ENCODE measurements at regions not wholly inside any gene's neighbourhood (a gene's known extent, or its start where the extent isn't known, plus 50 kb on each side); places are given as distances from the start of the nearest gene placed in this dataset.

DNA sequence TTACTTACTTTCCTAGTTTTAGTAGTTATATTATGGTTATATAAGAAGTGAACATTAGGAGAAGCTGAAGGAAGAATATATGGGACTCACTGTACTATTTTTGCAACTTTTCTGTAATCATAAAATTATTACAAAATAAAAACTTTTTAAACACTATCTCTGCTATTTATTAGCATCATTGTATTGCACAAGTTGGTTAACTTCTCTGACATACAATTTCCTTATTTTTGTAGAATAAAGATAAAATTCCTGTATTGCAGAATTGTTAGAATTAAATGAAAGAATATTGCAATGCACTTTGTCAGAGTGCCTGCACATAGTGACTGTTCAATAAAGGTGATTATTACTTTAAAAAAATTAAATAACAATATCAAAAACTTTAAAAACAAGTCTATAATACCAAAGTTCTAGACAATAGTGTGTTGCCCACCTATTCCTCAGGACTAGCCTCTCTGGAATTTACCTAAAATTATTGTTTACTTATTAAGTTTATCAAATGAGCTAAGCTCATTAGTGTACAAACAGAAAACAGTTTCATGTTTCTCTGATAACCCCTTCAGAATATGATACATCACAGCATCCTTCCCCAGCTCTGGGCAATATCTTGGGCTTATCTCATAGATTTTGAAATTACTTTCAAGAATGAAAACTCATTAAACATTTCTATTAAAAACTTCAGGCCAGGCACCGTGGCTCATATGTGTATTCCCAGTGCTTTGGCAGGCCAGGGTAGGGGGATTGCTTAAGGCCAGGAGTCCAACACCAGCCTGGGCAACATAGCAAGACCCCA is 77.4 kb upstream of the TMPO start:
- TF ChIP-seq POLR2A (IDR thresholded peaks at IDR 0.05) (no peak), POLR2AphosphoS5 (IDR thresholded peaks at IDR 0.05) (no peak), CTCF (IDR thresholded peaks at IDR 0.05 in 8 of 11, conservative IDR thresholded peaks at IDR 0.05 in 3 of 11) (no peak)
- Histone ChIP-seq H3K27me3 (replicated peaks in 1 of 7) (peaks cover 0 to 17% (median 0%) of the 10 kb centered on the region in 7 donors), H3K4me1 (peaks cover 0 to 33% (median 13%) of the 10 kb centered on the region in 6 donors), H3K36me3 (no peaks in the 10 kb centered on the region), H3K4me3 (no peak overlapping the region), H3K9me3 (peaks cover 0 to 16% (median 7%) of the 10 kb centered on the region in 8 donors), H3K27ac (peak overlapping the region in 4 of 8 donors; percentile 78 to 84 (median 82))
- whole genome bisulfite sequencing, 5 donors, result 85 to 94% (median 91%) methylated on average over 1 of the region's 1 CpG
- no peak for DNase-seq
- intact Hi-C loops (cut with DNase I; ENCODE audit: low total_unique reads), result no loop called here

DNA sequence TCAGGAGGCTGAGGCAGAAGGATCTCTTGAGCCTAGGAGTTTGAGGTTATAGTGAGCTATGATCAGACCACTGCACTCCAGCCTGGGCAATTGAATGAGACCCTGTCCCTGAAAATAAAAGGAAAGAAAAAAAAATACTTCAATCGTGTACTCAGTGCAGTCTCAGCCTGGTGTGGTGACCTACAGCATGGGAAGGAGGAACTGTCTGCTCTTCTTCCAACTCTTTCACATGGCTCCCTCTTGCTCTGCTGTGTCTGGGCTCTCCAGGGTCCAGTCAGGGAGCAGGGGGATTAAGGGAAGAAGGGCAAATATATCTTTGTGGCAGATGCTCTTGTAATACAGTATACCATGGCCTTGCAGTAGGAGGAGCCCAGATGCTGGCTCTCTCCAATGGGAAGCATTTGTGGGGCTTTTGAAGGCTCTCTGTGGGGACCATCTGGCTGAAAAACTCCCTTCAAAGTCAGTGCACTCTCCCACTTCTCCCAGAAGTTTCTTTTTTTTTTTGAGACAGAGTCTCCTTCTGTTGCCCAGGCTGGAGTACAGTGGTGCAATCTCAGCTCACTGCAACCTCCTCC is 76.6 kb upstream of the TMPO start:
- no peak for TF ChIP-seq POLR2A (IDR thresholded peaks at IDR 0.05)
- TF ChIP-seq POLR2AphosphoS5 (IDR thresholded peaks at IDR 0.05), result no peak
- TF ChIP-seq CTCF (IDR thresholded peaks at IDR 0.05 in 8 of 11, conservative IDR thresholded peaks at IDR 0.05 in 3 of 11), result no peak
- Histone ChIP-seq H3K4me3 (no peak overlapping the region), H3K36me3 (no peaks in the 10 kb centered on the region), H3K4me1 (peaks cover 0 to 33% (median 13%) of the 10 kb centered on the region in 6 donors), H3K9me3 (peaks cover 0 to 16% (median 7%) of the 10 kb centered on the region in 8 donors), H3K27ac (peak overlapping the region in 5 of 8 donors; percentile 66 to 84 (median 82)), H3K27me3 (replicated peaks in 1 of 7) (peaks cover 0 to 17% (median 0%) of the 10 kb centered on the region in 7 donors)
- intact Hi-C loops (cut with DNase I; ENCODE audit: low total_unique reads), result no loop called here
- WGBS, 5 donors, result 17 to 55% (median 22%) methylated on average over 1 of the region's 1 CpG
- no peak for DNase-seq

DNA sequence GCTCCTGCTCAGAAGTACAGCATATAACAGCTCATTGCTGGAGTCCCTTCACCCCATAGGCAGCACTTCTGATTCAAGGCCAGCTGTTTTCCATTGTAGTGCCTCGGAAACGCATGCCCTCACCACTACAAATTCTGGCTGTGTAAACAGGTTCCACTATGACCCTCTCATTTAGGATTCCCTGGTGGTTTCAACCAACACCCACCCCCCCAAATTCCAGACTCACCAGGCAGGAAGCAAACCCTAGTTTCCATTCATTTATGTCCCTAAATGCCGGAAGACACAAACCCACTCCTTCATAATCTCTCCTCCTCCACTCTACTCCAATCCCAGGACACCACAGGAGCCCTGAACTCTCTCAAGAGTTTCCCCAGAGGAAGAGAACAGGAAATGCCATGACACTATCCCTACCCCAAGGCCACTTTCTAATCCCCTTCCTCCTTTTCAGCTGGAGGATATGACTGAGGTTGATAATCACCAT is 75.9 kb upstream of the TMPO start:
- H3K4me1 ChIP-seq, result peaks cover 0 to 33% (median 13%) of the 10 kb centered on the region in 6 donors
- DNase-seq, result no peak
- peak overlapping the region in 1 of 8 donors; percentile 27 for H3K4me3 ChIP-seq
- TF ChIP-seq POLR2A (IDR thresholded peaks at IDR 0.05) (no peak), POLR2AphosphoS5 (IDR thresholded peaks at IDR 0.05) (no peak), CTCF (IDR thresholded peaks at IDR 0.05 in 8 of 11, conservative IDR thresholded peaks at IDR 0.05 in 3 of 11) (no peak)
- H3K27ac ChIP-seq, result peak overlapping the region; percentile 15 to 84 (median 72)
- WGBS, 5 donors, result 30 to 50% (median 41%) methylated on average over 3 of the region's 3 CpGs
- intact Hi-C loops (cut with DNase I; ENCODE audit: low total_unique reads), result no loop called here
- H3K9me3 ChIP-seq, result peaks cover 0 to 12% (median 4%) of the 10 kb centered on the region in 8 donors
- peaks cover 0 to 17% (median 0%) of the 10 kb centered on the region in 7 donors for H3K27me3 ChIP-seq (replicated peaks in 1 of 7)
- H3K36me3 ChIP-seq, result no peaks in the 10 kb centered on the region

Data from spleen (tissue), 11 donors.